GM12865 (cell line): ENCODE measurements at regions not wholly inside any gene's neighbourhood (a gene's known extent, or its start where the extent isn't known, plus 50 kb on each side); places are given as distances from the start of the nearest gene placed in this dataset.

Source experiments
- DNase-seq: peaks from one replicate; pipeline ENCODE4 v3.0.0; 2010; ENCODE audit warnings: low read depth
- H3K4me3 ChIP-seq: 2 replicates; pipeline ENCODE4 v1.5.1; 2011; ENCODE audit warnings: mild to moderate bottlenecking, low read depth, low read length, control low read depth
- CTCF ChIP-seq: IDR thresholded peaks from 2 replicates; pipeline ENCODE4 v1.5.1; 2011; ENCODE audit warnings: low read length, control low read depth, low read depth, inconsistent platforms; ENCODE audit not compliant: insufficient read depth; ENCODE audit errors: missing control alignments

- no peak for DNase-seq
- no peak overlapping the region for H3K4me3 ChIP-seq
- no peak for TF ChIP-seq CTCF
Observed at GRCh38 chr4:156593464-156593863, 378.1 kb downstream of the PDGFC start.

- no peak for DNase-seq
- H3K4me3 ChIP-seq: no peak overlapping the region
- no peak for TF ChIP-seq CTCF
Observed at GRCh38 chr4:156591679-156592078, 379.9 kb downstream of the PDGFC start.

GRCh38 chr4:156584100-156584499 is 387.5 kb downstream of the PDGFC start:
- TF ChIP-seq CTCF: no peak
- no peak overlapping the region for H3K4me3 ChIP-seq
- DNase-seq: no peak

- TF ChIP-seq CTCF: no peak
- no peak for DNase-seq
- H3K4me3 ChIP-seq: no peak overlapping the region
Observed at GRCh38 chr4:156583265-156583664, 388.3 kb downstream of the PDGFC start.

GRCh38 chr4:156581282-156582063 is 390.1 kb downstream of the PDGFC start:
- no peak for TF ChIP-seq CTCF
- no peak overlapping the region for H3K4me3 ChIP-seq
- no peak for DNase-seq

- no peak overlapping the region for H3K4me3 ChIP-seq
- DNase-seq: no peak
- TF ChIP-seq CTCF: no peak
Observed at GRCh38 chr4:156578713-156579112, 392.9 kb downstream of the PDGFC start.

GRCh38 chr4:156578005-156578404 is 393.6 kb downstream of the PDGFC start:
- TF ChIP-seq CTCF: no peak
- H3K4me3 ChIP-seq: no peak overlapping the region
- no peak for DNase-seq
